Stimulated activated CD4-positive, alpha-beta T cell treated with anti-CD3 and anti-CD28 coated beads, Interleukin-12 subunit alpha, Interleukin-12 subunit beta, amount 100 ng/mL, for 48 hours (primary cell): ENCODE measurements at regions not wholly inside any gene's neighbourhood (a gene's known extent, or its start where the extent isn't known, plus 50 kb on each side); places are given as distances from the start of the nearest gene placed in this dataset.
"Not testable (repeated sequence)": the region's sequence is repeated elsewhere in the genome, so short reads cannot be mapped to it uniquely, and the experiment has no call there.

Experiments
- DNase-seq, 3 donors: peaks; one replicate each; pipeline ENCODE4 v3.0.0-alpha.2; 2020; ENCODE audit warnings: low read depth in 2 of 3, low spot score in 1 of 3

DNA sequence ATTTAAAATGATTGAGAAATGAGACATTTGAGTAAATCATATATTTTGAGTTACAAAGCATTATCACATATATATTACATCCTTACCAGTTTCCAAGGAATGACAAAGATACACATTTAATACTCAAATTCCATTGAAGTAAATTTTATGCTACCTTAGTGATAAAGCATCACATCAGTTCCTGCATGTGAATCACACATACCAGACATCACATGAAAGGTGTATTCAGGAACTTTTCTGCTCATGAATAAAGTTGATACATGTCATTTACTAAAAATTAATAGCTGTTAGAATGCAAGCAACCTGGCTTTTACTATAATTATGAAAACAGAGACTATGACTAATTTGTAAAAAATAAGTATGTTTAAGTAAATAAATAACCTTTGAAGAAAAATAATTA is 548.8 kb upstream of the SLC39A10 start:
- no peak for DNase-seq

DNA sequence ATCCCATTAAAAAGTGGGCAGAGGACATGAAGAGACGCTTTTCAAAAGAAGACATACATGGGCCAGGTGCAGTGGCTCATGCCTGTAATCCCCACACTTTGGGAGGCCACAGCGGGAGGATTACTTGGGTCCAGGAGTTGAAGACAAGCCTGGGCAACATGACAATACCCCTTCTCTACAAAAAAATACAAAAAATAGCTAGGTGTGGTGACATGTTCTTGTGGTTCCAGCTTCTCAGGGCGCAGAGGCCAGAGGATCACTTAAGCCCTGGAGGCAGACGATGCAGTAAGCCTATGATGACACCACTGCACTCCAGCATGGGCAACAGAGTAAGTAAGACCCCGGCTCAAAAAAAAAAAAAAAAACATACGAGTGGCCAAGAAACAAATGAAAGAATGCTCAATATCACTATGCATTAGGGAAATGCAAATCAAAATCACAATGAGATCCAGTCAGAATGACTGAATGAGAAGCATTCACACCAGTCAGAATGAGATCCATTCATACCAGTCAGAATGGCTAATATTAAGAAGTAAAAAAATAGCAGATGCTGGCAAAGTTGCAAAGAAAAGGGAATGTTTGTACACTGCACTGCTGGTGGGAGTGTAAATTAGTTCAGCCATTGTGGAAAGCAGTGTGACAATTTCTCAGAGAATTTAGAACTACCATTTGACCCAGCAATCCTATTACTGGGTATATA is 550.2 kb upstream of the SLC39A10 start:
- DNase-seq: no peak

DNA sequence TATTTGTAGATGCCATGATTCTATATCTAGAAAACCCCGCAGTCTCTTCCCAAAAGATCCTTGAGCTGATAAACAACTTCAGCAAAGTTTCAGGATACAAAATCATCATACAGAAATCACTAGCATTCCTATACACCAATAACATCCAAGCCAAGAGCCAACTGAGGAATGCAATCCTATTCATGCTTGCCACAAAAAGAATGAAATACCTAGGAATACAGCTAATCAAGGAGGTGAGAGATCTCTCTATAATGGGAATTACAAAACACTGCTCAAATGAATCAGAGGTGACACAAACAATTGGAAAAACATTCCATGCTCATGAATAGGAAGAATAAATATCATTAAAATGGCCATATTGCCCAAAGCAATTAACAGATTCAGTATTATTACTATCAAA is 551.4 kb upstream of the SLC39A10 start:
- DNase-seq: no peak

DNA sequence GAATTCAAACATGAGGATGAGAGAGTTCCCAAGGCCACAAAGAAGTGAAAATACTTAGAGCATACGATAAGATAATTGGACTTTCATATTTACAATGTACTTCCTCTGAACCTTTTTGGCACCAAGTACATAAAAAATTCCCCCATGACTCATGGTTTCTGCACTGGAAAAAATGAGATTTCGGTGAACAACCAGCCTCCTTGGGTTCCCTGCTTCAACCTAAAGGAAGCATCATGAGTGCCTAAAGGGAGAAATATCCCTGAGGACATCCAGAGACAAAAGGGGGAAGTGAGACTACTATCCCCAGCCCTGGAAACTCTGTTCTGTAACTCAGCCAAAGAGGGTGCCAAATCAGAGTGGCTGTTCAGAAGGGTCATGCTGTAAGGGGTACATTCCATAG is 562.7 kb upstream of the SLC39A10 start:
- peak in 1 of 3 donors; percentile 27 for DNase-seq

DNA sequence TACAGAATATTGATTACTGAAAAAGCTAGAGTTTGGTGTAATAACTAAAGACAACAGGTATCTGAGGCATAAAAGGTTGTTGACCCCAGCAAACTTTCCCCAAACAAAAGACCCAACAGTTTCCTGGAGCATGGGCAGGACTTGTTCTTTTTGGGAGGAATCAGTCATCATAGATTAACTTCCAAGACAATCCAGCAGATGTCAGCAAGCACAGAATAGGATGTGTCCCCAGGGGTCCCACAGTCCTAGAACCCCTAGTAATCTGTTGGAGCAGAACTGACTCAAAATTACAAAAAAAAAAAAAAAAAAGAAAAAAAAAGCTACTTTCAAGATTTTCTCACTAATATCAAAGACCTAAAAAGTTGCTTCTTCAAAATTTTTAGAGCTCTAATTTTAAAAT is 564.7 kb upstream of the SLC39A10 start:
- no peak for DNase-seq

DNA sequence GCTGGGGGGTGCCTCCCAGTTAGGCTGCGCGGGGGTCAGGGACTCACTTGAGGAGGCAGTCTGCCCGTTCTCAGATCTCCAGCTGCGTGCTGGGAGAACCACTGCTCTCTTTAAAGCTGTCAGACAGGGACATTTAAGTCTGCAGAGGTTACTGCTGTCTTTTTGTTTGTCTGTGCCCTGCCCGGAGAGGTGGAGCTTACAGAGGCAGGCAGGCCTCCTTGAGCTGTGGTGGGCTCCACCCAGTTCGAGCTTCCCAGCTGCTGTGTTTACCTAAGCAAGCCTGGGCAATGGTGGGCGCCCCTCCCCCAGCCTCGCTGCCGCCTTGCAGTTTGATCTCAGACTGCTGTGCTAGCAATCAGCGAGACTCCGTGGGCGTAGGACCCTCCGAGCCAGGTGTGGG is 584.2 kb upstream of the SLC39A10 start:
- DNase-seq: not testable (repeated sequence)

DNA sequence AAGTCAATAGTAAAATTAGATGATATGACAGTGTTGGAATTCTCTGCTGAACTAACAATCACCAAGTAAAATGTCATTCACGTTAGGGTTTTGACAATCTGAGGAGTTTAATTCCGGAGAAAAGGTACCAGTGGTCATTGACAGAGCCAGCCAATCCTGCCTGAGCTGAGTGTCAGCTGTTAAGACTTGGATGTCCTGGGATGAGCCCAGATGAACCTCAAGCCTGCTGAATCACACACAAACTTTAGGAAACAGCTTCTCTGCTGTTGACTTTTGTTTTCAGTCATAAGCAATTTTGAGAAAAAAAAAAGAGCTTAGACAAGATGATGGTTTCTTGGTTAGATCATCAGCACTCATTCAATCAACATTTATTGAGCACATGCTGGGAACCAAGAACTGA is 600.0 kb upstream of the SLC39A10 start:
- no peak for DNase-seq

DNA sequence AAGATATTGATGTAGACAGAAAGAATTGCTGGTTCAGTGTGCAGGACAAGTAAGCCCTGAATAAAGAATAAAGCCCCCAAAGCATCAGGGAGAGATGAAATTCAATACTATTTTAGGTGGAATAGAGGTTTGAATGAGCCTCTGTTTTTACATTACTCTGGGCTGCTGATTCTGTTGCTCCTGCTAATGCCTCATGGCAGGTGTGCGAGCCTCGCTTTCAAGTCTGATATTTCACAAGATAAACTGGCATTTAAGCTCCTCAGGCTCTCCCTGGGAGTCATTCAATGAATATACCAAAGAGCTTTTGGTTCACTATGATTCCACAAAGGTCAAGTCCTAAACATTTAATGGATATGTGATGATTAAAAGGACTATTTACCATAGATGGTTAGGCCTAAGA is 601.0 kb upstream of the SLC39A10 start:
- DNase-seq: no peak

DNA sequence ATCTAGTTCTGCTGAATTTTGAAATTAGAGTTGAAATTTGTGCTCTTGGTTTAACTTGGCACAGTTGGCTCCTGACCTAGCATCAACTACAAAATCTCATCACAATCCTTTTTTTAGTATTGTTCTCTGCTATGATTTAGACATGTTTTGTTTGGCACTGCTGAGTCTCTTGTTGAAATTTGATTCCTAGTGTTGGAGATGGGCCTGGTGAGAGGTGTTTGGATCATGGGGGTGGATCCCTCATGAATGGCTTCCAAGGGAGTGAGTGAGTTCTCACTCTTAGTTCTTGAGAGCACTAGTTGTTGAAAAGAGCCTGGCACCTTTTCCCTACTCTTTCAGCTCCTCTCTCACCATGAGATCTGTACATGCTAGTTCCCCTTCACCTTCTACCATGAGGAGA is 605.6 kb upstream of the SLC39A10 start:
- DNase-seq: no peak

DNA sequence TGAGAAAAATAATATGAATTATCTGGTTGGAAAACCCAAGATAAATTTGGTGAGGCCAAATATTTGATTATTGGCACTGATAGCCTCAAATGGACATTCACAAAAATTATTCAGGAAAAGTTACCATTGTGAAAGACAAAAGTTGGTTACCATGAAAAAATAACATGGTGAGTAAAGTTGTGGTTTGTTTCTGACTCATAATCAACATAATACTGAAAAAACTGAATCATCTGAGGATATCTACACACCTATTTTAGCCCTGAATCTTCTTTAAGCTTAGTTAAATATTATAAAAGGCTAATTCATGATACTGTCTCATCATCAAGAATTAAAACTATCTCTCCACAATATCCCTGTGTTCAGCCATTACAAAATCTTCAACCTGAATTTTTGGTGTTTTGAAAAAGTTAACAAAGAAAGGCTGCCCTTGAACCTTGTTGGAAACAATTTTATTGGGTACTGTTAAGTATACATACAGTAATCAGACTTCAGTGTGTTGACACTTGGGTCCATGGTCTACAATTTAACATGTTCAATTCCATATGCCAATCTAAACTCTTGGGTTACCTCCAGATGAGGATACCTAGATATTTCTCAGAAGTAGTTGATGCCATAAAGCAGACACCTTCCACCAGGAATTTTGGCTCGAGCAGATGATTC is 607.5 kb upstream of the SLC39A10 start:
- no peak for DNase-seq

DNA sequence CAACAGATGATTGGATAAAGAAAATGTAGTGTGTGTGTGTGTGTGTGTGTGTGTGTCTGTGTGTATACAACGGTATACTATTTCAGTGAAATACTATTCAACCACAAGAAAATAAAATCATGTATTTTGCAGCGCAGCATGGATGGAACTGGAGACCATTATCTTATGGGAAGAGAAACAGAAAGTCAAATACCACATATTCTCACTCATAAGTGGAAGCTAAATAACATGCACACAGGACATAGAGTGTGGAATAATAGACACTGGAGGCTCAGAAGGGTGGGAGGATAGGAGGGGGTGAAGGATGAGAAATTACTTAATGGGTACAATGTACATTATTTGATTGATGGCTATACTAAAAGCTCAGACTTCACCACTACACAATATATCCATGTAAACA is 609.1 kb upstream of the SLC39A10 start:
- DNase-seq: no peak

DNA sequence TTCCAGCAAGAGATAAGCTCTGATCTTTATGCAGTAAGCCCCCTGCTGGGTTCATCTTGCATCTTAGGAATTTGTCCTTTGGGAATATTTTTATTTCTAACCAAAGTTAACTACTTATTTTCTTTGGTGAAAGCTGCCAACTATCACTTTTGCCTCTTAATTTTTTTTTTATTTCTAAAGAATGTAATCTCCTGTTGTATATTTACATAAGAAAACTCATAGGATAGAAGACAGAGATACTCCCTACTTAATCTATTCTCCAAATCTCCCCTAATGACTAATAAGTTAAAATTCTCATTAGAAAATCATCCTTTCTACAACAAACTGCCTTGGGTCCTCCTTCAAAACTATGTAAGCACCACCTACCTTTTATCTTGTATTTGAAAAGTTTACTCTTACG is 612.2 kb upstream of the SLC39A10 start:
- no peak for DNase-seq

DNA sequence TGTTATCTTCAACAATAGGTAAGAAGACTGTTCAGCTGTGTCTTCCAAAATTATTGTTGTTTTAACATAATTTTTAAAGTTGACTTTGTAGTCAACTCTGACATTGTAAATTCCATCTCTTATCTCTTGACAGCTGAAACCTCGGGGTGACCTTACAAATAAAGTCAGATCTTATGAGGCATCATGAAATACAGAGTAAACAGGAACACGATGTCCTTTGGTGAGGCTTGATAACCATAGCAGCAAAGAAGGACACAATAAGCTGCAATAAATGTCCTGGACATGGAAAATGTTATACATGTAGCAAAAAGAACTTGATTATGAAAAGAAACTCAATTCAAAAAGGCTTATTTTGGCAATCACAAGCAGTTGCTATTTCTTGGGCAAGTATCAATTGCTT is 618.9 kb upstream of the SLC39A10 start:
- DNase-seq: no peak

DNA sequence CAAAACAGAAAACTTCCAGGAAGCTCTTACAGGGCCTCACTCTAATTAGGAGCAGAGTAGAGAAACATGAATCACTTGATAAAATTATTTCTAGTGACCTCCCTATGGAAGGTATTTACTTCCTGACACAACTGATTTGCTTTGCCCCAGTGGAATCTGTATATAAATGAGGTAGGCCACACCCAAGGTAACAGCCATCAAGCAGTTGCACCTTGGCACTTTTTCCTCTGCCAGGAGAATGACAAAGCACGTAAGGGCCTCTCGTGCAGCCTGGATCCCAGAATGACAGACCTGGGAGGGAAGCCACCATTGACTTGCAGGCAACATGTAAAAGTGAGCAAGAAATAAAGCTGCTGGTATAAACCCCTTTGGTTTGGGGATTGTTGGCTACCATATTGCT is 620.0 kb upstream of the SLC39A10 start:
- no peak for DNase-seq

DNA sequence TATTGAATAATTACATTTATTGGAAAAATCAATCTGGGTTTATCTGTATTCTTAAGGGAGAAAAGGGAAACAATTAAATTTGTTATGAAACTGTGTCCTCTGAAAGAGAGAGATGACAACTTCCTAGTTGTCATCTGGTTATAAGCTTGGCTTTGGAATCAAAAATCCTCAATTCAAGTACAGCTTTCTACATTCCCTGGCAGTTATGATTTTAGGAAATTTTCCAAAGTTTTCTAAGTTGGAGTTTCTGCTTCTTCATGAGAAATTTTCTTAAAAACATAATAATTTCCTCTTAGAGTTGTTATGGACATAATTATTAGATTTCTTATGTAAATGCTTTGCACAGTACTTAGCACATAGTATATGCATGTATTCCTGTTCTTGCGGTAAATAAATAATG is 625.6 kb upstream of the SLC39A10 start:
- DNase-seq: no peak

DNA sequence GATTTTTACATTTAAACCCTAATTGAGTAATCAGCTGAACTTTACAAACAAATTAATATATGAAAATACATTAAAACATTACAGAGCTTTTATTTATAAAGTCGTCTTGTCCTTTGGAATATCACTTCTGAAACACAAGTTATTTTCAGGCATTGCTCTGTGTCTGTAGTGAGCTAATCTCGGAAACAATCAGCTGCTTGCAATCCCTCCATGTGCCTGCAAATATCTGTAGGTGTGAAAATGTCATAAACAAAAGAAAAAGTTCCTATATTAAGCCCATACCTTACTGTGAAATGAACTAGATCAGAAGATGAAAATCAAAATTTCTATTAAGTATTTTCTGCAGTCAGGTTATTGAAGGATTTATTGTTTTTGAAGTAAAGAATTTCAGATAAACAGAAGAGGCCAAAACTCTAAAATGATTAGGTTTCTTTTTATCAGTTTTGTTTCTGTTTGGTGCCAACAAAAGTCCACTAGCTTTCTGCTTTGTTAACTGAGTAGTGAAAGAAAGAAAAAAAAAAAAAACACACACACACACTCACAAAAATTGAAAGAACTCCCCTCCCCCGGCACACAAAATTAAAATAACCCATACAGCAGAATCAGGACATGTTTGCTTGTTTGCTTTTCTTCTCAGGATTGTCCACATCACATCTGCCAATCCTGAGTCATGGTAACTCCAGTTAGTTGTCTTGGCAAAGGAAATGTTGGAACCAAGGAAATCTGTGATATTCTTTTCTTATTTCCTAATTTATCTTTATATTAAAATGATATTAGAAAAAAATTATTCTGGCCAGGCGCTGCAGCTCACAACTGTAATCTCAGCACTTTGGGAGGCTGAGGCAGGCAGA is 627.0 kb upstream of the SLC39A10 start:
- DNase-seq: no peak

DNA sequence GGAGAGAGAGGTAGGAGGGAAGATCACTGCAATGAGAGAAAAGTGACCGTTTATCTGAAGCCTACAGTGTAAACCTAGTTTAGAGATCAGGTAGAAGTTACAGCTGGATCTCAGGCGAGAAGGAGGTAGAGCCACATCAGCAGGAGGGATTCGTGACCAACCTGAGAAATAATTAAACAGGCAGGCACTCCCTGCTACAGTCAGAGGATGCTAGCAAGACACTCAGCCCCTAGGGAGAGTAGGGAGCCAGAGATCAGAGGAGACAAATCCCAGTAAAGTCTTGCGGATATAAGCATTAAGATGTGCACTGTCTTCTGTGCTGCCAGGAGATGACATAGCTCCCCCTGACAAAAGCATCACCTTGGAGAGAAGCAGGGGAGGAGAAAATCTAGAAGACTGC is 629.1 kb upstream of the SLC39A10 start:
- no peak for DNase-seq

DNA sequence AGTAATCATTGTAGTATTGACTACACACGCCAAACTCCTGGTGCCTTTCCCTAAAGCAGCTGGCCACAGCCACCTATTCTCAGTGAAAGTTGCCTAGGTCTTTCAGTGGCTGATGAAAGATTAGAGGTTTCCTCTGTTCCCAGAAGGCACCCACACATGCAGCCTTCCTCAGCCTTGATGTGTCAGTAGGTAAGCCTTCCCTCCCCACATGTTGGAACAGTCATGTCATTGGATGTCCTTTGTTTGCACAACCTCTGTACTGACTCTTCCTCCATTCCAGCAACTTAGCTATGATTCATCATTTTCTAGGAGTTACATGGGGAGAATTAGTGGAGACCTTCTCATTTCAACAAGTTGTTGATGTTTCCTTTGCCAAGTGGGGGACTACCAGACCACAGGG is 630.8 kb upstream of the SLC39A10 start:
- no peak for DNase-seq

DNA sequence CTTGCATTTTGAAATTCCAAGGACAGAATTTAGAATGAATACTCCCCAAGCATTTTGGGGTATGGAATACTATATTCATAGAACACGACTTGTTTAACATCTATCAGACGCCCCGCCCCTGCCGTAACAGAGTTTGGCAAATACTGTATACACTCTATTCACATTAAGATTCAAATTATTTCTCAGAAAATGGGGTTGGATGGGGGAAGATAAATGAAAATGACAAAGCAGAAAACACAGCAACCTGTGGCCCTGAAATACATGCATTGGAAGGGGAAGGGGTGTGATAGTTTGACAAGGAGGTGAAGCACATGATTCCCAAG is 634.6 kb upstream of the SLC39A10 start:
- DNase-seq: no peak

DNA sequence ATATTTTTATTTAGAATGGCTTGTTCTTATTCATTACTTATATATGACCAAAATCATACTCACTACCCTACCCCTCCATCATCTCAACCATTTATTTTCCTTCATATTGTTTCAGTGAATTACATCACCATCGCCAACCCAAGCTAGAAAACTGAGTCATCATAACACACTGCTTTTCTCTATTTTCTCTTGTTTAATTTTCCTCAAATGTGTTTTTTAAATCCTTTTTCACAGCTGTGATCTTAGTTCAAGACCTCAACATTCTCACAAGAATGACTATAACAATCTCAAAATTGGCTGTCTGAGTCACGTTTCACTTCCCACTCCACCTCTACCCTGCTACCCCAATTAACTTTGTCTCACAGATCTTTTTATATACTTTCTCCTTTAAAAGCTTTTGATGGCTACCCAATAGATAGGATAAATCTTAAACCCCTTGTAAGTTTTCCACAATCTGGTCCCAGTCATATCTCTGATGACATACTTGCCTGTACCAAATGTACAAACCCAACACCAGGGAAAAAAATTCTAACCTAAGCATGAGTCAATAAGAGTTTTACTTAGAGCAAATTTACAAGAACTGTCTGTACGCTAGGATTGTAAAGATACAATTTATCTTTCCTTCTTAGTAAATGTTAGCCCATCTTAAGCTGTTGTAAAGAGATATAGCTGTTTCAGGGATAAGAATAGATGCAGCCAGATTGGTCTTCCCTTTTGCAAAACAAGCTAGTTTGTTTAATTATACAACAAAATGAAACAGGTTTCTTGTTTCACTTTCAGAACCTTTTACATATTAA is 635.1 kb upstream of the SLC39A10 start:
- DNase-seq: no peak

DNA sequence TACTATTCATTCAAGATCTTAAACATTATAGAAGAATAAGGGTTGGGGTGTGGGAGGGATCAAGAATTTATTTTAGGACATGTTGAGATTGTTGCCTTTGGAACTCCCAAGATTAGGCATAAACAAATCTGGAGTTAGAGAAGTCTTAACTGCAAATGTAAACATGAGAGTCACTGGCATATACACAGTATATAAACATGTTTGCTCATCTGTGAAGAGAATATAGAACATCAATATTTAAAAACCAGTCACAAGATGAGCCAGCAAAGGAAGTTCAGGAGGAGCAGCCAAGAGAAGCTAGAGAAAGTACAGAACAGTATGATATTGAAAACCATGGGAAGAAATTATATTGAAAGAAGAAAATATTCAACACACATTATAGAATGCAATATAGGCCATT is 638.6 kb upstream of the SLC39A10 start:
- no peak for DNase-seq

DNA sequence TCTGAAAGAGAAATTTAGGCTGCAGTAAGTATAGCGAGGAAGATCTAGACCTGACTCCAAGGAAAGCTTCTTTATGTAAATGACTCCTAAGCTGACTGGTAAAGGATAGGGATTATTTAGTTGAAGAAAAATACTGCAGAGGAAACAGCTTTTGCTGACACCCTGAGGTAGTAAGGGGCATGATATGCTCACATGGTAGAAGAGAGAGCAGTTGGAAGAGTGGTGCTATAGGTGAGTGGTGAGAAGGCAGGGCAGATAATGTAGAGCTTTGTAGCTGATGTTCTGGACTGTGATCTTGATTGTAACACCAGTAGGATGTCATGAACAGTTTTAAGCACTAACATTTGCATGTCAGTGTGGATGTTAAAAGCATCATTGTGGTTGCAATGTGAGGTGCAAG is 639.1 kb upstream of the SLC39A10 start:
- no peak for DNase-seq
